Mammary epithelial cell (primary cell): ENCODE measurements at regions not wholly inside any gene's neighbourhood (a gene's known extent, or its start where the extent isn't known, plus 50 kb on each side); places are given as distances from the start of the nearest gene placed in this dataset.

Source experiments
- CTCF ChIP-seq, 2 donors: IDR thresholded peaks in 1 of 2; conservative IDR thresholded peaks in 1 of 2; 2 replicates each; pipeline ENCODE4 v1.5.1; 2011 to 2012; ENCODE audit warnings: inconsistent platforms in 2 of 2, low read length in 2 of 2, mild to moderate bottlenecking in 2 of 2, control low read depth in 1 of 2, low read depth in 1 of 2; ENCODE audit not compliant: insufficient read depth in 1 of 2; ENCODE audit errors: extremely low read depth in 1 of 2
- EZH2 ChIP-seq: IDR thresholded peaks from 2 replicates; pipeline ENCODE4 v1.6.1; 2012; ENCODE audit warnings: low read length, inconsistent platforms, borderline replicate concordance

- TF ChIP-seq EZH2 (no peak), CTCF (conservative IDR thresholded peaks at IDR 0.05 in 1 of 2, IDR thresholded peaks at IDR 0.05 in 1 of 2; ENCODE audit: extremely low read depth in 1 of 2, insufficient read depth in 1 of 2, low read depth in 1 of 2, low read length in 2 of 2) (no peak)
Measured at GRCh38 chr6:112439010-112439409, 91.9 kb downstream of the RFPL4B start.
